Right lobe of liver (tissue), 4 donors: ENCODE measurements at regions not wholly inside any gene's neighbourhood (a gene's known extent, or its start where the extent isn't known, plus 50 kb on each side); places are given as distances from the start of the nearest gene placed in this dataset.

ENCODE experiments used
- CTCF ChIP-seq, 4 donors: fragments of 200-600 bp in 3 of 4; fragments of 450-650 bp in 1 of 4; IDR thresholded peaks; one replicate each; pipeline versions ENCODE4 v1.5.1 to v1.8.0; 2016 to 2022; ENCODE audit warnings: antibody characterized with exemption in 4 of 4, mild to moderate bottlenecking in 2 of 4
- POLR2A ChIP-seq: fragments of 450-650 bp; IDR thresholded peaks from one replicate; pipeline ENCODE4 v1.6.1; 2017; ENCODE audit warnings: antibody characterized with exemption, mild to moderate bottlenecking
- donor health status: DM: no; HTN: no; CAD: no.
- donor health status: DM: no; HTN: no; CAD: no.
- donor health status: DM: no; HTN: yes; CAD: no.

- TF ChIP-seq CTCF (IDR thresholded peaks at IDR 0.05) = no peak
- no peak for TF ChIP-seq POLR2A
Observed at GRCh38 chr4:165604181-165604580, 225.4 kb downstream of the CPE start.
